KMS-11 (cell line): ENCODE measurements at regions not wholly inside any gene's neighbourhood (a gene's known extent, or its start where the extent isn't known, plus 50 kb on each side); places are given as distances from the start of the nearest gene placed in this dataset.
"Not testable (repeated sequence)": the region's sequence is repeated elsewhere in the genome, so short reads cannot be mapped to it uniquely, and the experiment has no call there.

Experiments
- H2AFZ ChIP-seq: fragments of 200-600 bp; sonication (generic); 2 replicates; pipeline ENCODE4 v1.6.1; 2016; ENCODE audit warnings: antibody characterized with exemption, mixed run types, low read depth
- H3K27ac ChIP-seq: fragments of 200-600 bp; sonication (generic); 2 replicates; pipeline ENCODE4 v1.6.1; 2016; ENCODE audit warnings: mild to moderate bottlenecking, mixed run types
- H3K27me3 ChIP-seq: fragments of 200-600 bp; sonication (generic); 2 replicates; pipeline ENCODE4 v1.6.1; 2017; ENCODE audit warnings: mild to moderate bottlenecking, low read depth, mixed run types, moderate library complexity; ENCODE audit not compliant: insufficient read depth
- H3K36me3 ChIP-seq: fragments of 200-600 bp; sonication (generic); 2 replicates; pipeline ENCODE4 v1.6.1; 2017; ENCODE audit warnings: mild to moderate bottlenecking, mixed run types; ENCODE audit not compliant: insufficient read depth
- H3K4me1 ChIP-seq: fragments of 200-600 bp; sonication (generic); 2 replicates; pipeline ENCODE4 v1.6.1; 2016; ENCODE audit warnings: mild to moderate bottlenecking, low read depth, mixed run types; ENCODE audit not compliant: poor library complexity, severe bottlenecking
- H3K4me2 ChIP-seq: fragments of 200-600 bp; sonication (generic); 2 replicates; pipeline ENCODE4 v1.7.0; 2016; ENCODE audit warnings: mild to moderate bottlenecking, mixed run types
- H3K4me3 ChIP-seq: fragments of 200-600 bp; sonication (generic); IDR thresholded peaks from 2 replicates; pipeline ENCODE4 v1.6.1; 2017; ENCODE audit warnings: low read depth, low read length, mixed read lengths; ENCODE audit not compliant: insufficient read depth
- H3K79me2 ChIP-seq: fragments of 200-600 bp; sonication (generic); 2 replicates; pipeline ENCODE4 v1.6.1; 2016; ENCODE audit warnings: low read depth, mixed run types; ENCODE audit not compliant: insufficient read depth
- H3K9ac ChIP-seq: fragments of 200-600 bp; sonication (generic); 2 replicates; pipeline ENCODE4 v1.6.1; 2016; ENCODE audit warnings: mild to moderate bottlenecking, mixed run types
- H4K20me1 ChIP-seq: fragments of 200-600 bp; sonication (generic); 2 replicates; pipeline ENCODE4 v1.6.1; 2016; ENCODE audit warnings: mild to moderate bottlenecking, mixed run types; ENCODE audit not compliant: insufficient read depth
- TF ChIP-seq, protein P1 (sequence below): fragments of 200-600 bp; sonication (generic); conservative IDR thresholded peaks from 2 replicates; pipeline ENCODE4 v1.6.1; 2017; ENCODE audit warnings: low read depth, mild to moderate bottlenecking, antibody characterized with exemption, low read length, moderate library complexity, mixed read lengths

DNA sequence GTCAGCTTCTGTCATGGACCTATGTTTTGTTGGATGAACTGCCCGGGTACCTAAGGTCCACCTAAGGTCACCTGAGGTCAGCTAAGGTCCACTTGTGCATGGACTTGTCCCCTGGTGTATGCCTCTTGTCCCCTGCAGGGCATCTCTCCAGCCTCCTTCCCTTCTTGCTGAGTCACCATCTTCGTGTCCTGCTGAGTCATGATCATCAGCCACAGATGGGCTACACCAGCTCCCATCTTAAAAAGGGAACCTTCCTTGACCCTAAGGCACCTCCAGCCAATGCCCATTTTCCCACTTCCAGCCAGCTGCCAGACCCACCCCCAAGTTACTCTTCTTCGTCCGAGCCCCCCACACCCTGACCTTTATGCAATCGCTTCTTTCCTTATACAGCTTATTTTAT, 544.9 kb downstream of the TBC1D22A start:
- Histone ChIP-seq H3K4me3 (no peak overlapping the region), H3K27ac (no peak overlapping the region), H3K36me3 (no peaks in the 10 kb centered on the region), H3K79me2 (no peaks in the 10 kb centered on the region), H3K4me1 (no peaks in the 10 kb centered on the region), H2AFZ (no peak overlapping the region), H3K27me3 (no peaks in the 10 kb centered on the region; the same call in 1 of the 2 replicates), H3K4me2 (no peak overlapping the region), H4K20me1 (no peaks in the 10 kb centered on the region), H3K9ac (no peak overlapping the region)
- TF ChIP-seq, protein P1, sequence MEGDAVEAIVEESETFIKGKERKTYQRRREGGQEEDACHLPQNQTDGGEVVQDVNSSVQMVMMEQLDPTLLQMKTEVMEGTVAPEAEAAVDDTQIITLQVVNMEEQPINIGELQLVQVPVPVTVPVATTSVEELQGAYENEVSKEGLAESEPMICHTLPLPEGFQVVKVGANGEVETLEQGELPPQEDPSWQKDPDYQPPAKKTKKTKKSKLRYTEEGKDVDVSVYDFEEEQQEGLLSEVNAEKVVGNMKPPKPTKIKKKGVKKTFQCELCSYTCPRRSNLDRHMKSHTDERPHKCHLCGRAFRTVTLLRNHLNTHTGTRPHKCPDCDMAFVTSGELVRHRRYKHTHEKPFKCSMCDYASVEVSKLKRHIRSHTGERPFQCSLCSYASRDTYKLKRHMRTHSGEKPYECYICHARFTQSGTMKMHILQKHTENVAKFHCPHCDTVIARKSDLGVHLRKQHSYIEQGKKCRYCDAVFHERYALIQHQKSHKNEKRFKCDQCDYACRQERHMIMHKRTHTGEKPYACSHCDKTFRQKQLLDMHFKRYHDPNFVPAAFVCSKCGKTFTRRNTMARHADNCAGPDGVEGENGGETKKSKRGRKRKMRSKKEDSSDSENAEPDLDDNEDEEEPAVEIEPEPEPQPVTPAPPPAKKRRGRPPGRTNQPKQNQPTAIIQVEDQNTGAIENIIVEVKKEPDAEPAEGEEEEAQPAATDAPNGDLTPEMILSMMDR, result no peak

DNA sequence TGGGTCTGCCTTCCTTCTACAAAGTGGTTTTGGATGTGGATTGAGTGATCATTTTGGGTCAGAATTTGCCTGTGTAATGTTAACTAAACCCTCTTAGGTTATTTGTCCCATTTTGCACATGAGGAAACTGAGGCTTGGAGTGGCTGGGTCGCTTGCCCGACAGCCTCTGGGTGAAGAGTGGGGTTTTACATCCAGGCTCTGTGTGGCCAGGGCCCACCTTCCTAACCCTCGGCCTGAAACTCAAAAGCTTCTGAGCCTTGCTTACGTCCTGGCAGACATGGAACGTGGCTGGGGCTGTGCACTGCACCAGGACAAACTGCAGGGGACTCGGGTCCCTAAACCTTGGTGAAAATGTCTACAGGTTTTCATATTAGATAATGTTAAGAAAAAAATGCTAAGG, 542.4 kb downstream of the TBC1D22A start:
- Histone ChIP-seq H3K79me2 (no peaks in the 10 kb centered on the region), H3K4me3 (no peak overlapping the region), H2AFZ (no peak overlapping the region), H3K9ac (no peak overlapping the region), H3K36me3 (no peaks in the 10 kb centered on the region), H3K4me2 (no peak overlapping the region), H3K4me1 (no peaks in the 10 kb centered on the region), H3K27me3 (no peaks in the 10 kb centered on the region; the same call in 1 of the 2 replicates), H4K20me1 (no peaks in the 10 kb centered on the region), H3K27ac (no peak overlapping the region)
- TF ChIP-seq, protein P1, result no peak

DNA sequence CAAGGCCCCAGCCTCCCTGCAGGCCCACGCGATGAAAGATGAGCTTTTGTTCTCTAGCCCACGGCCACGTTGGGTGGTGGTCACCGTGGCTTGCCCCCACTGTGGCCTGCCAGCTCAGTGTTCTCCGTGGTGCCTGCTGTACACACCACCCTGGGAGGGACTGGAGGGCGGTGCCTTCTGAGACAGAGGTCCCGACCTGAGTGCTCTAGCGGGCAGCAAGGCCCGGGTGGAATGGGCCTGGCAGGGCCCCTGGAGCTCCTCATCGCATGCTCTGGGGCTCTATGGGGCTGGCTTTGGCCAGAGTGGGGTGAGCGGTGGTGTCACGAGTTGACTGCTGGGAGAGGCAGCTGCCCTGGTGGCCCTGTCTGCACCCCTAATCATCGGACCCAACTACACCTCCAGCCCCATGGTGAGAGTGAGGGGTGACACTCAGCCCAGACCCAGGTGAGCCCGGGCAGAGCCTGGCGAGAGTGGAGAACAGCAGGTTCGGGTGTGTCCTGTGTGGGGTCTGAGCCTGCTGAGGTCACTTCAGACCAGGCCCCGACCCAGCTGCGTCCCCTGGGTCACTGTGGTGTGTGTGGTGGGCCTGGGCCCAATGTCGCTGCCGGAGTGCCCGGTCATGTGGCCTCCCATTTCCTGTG, 541.9 kb downstream of the TBC1D22A start:
- Histone ChIP-seq H4K20me1 (no peaks in the 10 kb centered on the region), H3K4me1 (no peaks in the 10 kb centered on the region), H3K36me3 (no peaks in the 10 kb centered on the region), H3K4me2 (no peak overlapping the region), H3K9ac (no peak overlapping the region), H3K4me3 (no peak overlapping the region), H3K27ac (no peak overlapping the region), H3K79me2 (no peaks in the 10 kb centered on the region), H2AFZ (no peak overlapping the region), H3K27me3 (no peaks in the 10 kb centered on the region; the same call in 1 of the 2 replicates)
- TF ChIP-seq, protein P1, result no peak

DNA sequence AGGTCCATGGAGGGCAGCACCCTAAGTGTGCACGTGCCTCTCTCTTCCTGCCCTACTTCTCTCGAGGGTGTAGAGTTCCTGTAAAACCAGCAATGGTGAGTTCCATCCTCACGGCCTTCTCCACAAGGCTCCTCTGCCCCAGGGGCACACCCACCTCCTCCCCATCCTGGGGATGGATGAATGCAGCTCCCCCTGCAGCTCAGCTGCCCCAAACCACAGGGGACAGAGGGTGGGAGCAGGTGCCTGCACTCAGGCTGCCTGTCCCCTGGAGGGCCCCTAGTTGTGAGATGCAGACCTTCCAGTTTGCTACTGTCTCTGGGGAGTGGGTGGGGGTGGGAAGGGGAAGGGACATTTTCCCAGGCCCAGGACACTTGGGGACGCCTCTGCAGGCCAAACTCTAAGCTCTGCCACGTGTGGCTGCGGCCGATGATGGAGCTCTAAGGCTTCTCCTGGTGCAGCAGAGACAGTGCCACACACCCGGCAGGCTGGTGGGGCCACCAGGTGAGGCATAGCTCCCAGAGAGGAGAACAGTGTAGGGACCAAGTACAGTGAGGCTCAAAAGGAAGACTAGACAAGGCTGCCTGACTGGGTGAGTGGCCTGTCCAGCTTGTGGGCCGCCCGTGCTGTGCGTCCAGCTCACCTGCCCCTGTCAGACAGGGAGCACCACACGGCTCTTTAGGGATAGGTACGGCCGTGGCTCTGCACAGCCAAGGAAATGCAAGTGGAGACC, 540.9 kb downstream of the TBC1D22A start:
- Histone ChIP-seq H3K36me3 (no peaks in the 10 kb centered on the region), H3K4me3 (no peak overlapping the region), H3K79me2 (no peaks in the 10 kb centered on the region), H3K4me1 (no peaks in the 10 kb centered on the region), H3K4me2 (no peak overlapping the region), H3K9ac (no peak overlapping the region), H3K27ac (no peak overlapping the region), H2AFZ (no peak overlapping the region), H4K20me1 (no peaks in the 10 kb centered on the region), H3K27me3 (no peaks in the 10 kb centered on the region; the same call in 1 of the 2 replicates)
- TF ChIP-seq, protein P1, result no peak

DNA sequence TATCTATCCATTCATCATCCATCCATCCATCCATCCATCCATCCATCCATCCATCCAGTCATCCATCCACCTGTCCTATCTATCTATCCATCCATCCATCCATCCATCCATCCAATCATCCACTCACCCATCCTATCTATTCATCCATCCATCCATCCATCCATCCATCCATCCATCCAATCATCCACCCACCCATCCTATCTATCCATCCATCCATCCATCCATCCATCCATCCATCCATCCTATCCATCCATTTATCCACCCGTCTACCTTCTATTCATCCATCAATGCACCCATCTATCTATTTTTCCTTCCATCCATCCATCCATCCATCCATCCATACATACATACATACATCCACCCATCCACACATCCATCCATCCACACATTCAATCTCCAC, 540.1 kb downstream of the TBC1D22A start:
- not testable (repeated sequence) for H2AFZ ChIP-seq, H3K27me3 ChIP-seq, H3K4me2 ChIP-seq, H3K79me2 ChIP-seq, H3K9ac ChIP-seq, H4K20me1 ChIP-seq, H3K4me1 ChIP-seq, H3K27ac ChIP-seq, H3K4me3 ChIP-seq, H3K36me3 ChIP-seq
